ENCODE measurements at regions not wholly inside any gene's neighbourhood (a gene's known extent, or its start where the extent isn't known, plus 50 kb on each side); places are given as distances from the start of the nearest gene placed in this dataset.

- no peak overlapping the region for H3K27ac Mint-ChIP-seq
- intact Hi-C loops (cut with micrococcal nuclease), result no loop called here
- no peak for ATAC-seq
- no peak overlapping the region for H3K27ac ChIP-seq (ENCODE audit: low read length)
- H3K4me1 ChIP-seq (ENCODE audit: control insufficient read depth, insufficient read depth, low read length), result no peaks in the 10 kb centered on the region
- no peak overlapping the region for H3K4me3 ChIP-seq (ENCODE audit: low read length)
- H3K4me1 Mint-ChIP-seq, result no peaks in the 10 kb centered on the region
- H3K36me3 ChIP-seq (ENCODE audit: control insufficient read depth, insufficient read depth, low read length), result no peaks in the 10 kb centered on the region
- H3K27me3 Mint-ChIP-seq (ENCODE audit: low read depth in 2 of 2), result no peaks in the 10 kb centered on the region
- DNase-seq, result no peak
- 89% methylated on average over 6 of the region's 6 CpGs for WGBS (ENCODE audit: insufficient coverage)
- no peaks in the 10 kb centered on the region for H3K36me3 Mint-ChIP-seq
- H3K27me3 ChIP-seq (ENCODE audit: control insufficient read depth, insufficient read depth, low read length), result no peaks in the 10 kb centered on the region
- H3K9me3 ChIP-seq (ENCODE audit: control insufficient read depth, insufficient read depth, low read length), result no peaks in the 10 kb centered on the region
- TF ChIP-seq CTCF (IDR thresholded peaks at IDR 0.05), result no peak
- H3K4me3 Mint-ChIP-seq, result no peak overlapping the region
- peaks cover 4 to 5% of the 10 kb centered on the region in 2 donors for H3K9me3 Mint-ChIP-seq
These were observed 372.9 kb upstream of the AUTS2 start for GRCh38 chr7:69225259-69225943.

DNA sequence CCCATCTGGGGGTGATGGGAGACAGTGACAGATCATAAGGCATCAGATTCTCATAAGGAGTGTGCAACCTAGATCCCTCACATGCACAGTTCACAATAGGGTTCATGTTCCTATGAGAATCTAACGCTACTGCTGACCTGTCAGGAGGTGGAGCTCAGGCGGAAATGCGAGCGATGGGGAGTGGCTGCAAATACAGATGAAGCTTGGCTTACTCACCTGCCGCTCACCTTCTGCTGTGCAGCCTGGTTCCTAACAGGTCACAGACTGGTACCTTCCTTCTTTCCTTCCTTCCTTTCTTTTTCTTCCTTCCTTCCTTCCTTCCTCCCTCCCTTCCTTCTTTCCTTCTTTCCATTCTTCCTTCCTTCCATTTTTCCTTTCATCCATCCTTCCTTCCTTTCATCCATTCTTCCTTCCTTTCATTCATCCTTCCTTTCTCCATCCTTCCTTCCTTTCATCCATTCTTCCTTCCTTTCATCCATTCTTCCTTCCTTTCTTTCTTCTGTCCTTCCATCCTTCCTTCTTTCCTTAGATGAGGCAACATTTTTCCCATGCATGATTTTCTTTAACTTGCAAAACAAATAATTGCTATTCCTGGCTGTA, 370.0 kb upstream of the AUTS2 start:
- H3K27me3 ChIP-seq (ENCODE audit: control insufficient read depth, insufficient read depth, low read length), result no peaks in the 10 kb centered on the region
- no peak overlapping the region for H3K27ac Mint-ChIP-seq
- H3K4me1 ChIP-seq (ENCODE audit: control insufficient read depth, insufficient read depth, low read length), result no peaks in the 10 kb centered on the region
- H3K4me1 Mint-ChIP-seq, result no peaks in the 10 kb centered on the region
- WGBS (ENCODE audit: insufficient coverage), result 92% methylated on average over 5 of the region's 5 CpGs
- peaks cover 3 to 5% of the 10 kb centered on the region in 2 donors for H3K9me3 Mint-ChIP-seq
- intact Hi-C loops (cut with micrococcal nuclease), result no loop called here
- no peaks in the 10 kb centered on the region for H3K36me3 Mint-ChIP-seq
- DNase-seq (no peak), ATAC-seq (no peak)
- H3K27me3 Mint-ChIP-seq (ENCODE audit: low read depth in 2 of 2), result peaks cover 4 to 7% of the 10 kb centered on the region in 2 donors
- H3K4me3 ChIP-seq (ENCODE audit: low read length), result no peak overlapping the region
- TF ChIP-seq CTCF (IDR thresholded peaks at IDR 0.05), result no peak
- no peaks in the 10 kb centered on the region for H3K9me3 ChIP-seq (ENCODE audit: control insufficient read depth, insufficient read depth, low read length)
- H3K36me3 ChIP-seq (ENCODE audit: control insufficient read depth, insufficient read depth, low read length), result no peaks in the 10 kb centered on the region
- no peak overlapping the region for H3K4me3 Mint-ChIP-seq
- H3K27ac ChIP-seq (ENCODE audit: low read length), result no peak overlapping the region

DNA sequence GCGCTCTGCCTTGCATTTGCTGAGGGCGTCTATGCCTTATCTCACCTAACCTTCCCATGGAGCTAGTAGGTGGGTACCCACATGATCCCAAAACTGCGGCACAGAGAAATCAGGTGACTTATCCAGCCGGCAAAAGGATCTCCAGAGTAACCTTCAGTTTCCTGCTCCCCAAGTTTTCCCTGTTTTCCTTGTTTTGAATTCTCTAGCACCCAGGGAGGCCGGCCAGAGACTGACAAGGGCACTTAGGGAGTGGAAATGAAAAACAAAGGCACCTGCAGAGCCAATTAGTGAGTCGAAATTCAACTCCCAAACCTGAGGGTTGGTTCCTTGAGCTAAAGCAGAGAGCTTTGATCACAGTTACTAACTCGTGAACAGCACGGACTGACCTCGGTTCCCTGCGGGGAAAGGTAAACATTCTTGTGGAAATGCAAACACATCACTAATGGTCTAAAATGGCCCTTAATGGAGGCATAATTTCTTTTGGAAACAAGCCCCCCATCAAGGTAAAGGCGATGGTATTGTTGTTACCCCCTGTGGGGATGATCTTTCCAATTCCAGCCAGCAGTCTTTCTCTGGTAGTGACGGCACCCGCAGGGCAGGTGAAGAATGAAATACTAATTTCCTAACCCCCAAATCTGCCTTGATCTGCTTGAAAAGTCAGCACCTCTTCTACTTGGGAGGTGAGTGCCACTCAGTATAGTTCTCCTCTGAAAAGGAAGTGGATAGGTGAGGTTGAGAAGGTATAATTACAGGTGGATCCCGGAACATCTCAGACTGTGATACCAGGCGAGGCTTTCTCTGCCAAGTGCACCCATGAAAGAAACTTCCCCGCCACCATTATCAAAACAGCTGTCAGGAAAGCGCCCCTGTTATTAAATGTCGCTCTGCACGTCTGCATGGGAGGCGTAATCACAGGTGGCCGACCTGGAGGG, 365.6 kb upstream of the AUTS2 start:
- Histone ChIP-seq H3K4me3 (ENCODE audit: low read length) (no peak overlapping the region), H3K9me3 (ENCODE audit: control insufficient read depth, insufficient read depth, low read length) (no peaks in the 10 kb centered on the region), H3K27me3 (ENCODE audit: control insufficient read depth, insufficient read depth, low read length) (no peaks in the 10 kb centered on the region), H3K36me3 (ENCODE audit: control insufficient read depth, insufficient read depth, low read length) (no peaks in the 10 kb centered on the region), H3K4me1 (ENCODE audit: control insufficient read depth, insufficient read depth, low read length) (no peaks in the 10 kb centered on the region), H3K27ac (ENCODE audit: low read length) (no peak overlapping the region)
- TF ChIP-seq CTCF (IDR thresholded peaks at IDR 0.05), result no peak
- Mint-ChIP-seq H3K9me3 (peaks cover 3% of the 10 kb centered on the region in 2 donors), H3K27ac (no peak overlapping the region), H3K36me3 (no peaks in the 10 kb centered on the region), H3K4me1 (no peaks in the 10 kb centered on the region), H3K4me3 (no peak overlapping the region), H3K27me3 (ENCODE audit: low read depth in 2 of 2) (peaks cover 9 to 10% of the 10 kb centered on the region in 2 donors)
- intact Hi-C loops (cut with micrococcal nuclease), result no loop called here
- ATAC-seq (no peak), DNase-seq (no peak)
- 56% methylated on average over 21 of the region's 21 CpGs for WGBS (ENCODE audit: insufficient coverage)

Measured in natural killer cell (primary cell).